HG02623 (cell line): ENCODE measurements at regions not wholly inside any gene's neighbourhood (a gene's known extent, or its start where the extent isn't known, plus 50 kb on each side); places are given as distances from the start of the nearest gene placed in this dataset.
"Not testable (repeated sequence)": the region's sequence is repeated elsewhere in the genome, so short reads cannot be mapped to it uniquely, and the experiment has no call there.

Source experiments
- ATAC-seq: cut with Tn5 transposase; IDR thresholded peaks from one replicate; pipeline ENCODE4 v1.9.1; 2021; ENCODE audit warnings: moderate library complexity; ENCODE audit not compliant: unreplicated experiment

DNA sequence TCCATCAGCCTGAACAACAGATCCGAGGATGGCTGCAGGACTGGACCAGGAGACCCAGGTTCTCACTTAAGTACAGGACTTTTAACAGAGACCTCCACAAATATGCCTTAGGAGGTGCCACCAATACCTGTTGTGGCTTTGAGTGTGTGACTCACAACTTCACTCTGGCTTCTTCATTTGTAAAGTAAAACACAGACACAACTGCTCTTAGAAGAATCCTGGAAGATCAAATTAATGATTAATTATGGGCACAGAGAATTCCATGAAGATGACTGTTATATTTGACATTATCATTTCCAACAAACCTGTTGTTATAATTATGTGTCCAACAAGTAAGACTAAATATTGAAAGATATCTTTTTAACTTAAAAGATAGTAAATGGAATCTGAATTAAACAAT, 481.4 kb upstream of the KLHL29 start:
- ATAC-seq = no peak

DNA sequence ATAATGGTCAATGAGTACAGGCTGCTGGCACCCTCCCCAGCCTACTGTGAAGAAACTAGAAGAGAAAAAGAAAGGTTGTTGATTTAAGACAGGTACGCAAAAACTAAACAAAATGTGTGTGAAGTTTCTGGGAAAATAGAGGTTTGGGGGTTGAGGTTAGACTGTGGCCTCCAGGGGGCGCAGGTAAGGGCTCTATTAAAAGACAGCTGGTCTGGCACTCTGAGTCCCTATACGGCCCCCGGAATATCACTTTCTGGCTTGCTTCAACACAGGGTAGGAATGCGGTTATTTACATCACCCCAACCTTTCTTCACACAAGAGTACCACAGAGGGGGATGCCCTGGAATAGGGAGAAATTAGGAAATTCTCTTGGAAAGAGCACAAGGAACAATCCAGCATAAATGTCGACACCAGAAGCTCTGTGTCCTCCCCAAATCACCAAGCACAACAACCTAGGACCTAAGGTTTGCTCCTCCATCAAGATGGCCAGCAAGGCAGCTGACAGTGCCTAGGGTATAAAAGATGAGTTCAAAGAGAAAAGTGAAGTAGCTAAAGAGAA, 480.8 kb upstream of the KLHL29 start:
- no peak for ATAC-seq

DNA sequence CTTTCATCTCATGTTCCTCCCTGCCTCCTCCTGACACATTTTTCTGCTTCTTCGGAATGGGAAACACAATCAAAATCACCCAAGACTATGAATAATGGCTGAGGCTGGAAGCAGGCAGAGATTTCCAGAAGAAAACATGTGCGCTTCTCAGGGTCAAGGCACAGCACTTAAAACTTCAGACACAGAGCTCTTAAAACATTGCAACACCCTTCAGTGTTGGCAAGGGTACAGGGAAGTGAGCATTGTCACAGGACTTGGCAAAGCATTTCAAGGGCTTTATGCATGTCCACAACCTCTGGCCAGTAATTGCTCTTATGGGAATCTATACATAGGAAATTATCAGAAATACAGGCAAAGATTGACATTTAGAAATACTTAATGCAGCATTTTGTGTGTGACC, 477.6 kb upstream of the KLHL29 start:
- no peak for ATAC-seq

DNA sequence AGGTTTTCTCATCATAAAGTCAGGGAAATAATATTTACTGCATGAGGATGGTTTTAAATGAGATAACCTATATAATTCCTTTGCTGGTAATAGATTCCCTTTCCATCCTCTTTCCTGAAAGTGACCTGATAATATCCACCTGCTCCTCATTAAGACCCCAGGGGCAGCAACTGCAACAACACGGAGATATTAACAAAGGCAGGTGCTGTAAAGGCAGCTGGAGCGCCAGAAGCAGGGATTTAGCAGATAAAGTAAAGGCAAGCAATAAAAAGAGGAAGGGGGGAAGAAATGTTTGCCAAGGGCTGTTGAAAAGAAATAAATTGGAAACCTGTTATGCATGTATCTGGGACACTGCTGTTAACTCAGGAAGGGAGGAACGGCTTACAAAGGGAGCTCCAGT, 472.6 kb upstream of the KLHL29 start:
- ATAC-seq = no peak

DNA sequence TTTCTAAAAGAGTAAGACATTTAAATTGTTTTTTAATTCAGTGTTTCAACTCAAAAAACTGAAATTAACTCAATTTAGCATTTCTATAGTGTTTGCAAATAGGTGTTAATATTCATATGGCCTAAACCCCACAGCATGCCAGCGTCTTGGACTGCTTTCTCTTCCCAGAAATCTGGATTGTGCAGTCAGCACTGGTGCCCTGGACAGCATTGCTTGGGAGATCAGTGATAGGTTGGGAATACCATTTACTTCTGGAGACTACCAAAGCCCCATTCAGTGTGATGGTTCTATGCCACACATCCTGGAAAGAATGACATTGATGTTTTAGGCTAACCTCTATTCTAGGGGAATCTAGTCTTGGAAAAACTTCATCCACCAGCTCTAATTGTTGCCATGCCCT, 455.0 kb upstream of the KLHL29 start:
- no peak for ATAC-seq

DNA sequence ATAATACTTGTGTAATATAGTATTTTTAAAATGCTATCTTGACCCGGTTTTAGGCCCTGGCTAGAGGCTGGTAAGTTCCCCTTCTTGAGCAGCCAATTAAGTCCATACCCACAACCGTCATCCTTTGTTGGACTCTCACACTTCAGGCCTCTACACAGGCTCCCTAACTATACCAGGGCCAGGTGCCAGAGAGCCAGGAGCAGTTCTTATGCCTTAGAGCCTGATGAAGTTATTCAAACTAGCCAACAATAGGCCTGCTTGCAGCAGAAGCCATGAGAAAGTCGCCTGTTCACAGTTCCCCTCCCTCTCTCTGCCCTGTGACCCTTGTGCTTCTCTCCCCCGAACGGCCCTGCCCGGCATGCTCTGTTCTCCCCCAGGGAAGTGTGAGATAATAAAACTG, 454.2 kb upstream of the KLHL29 start:
- ATAC-seq = no peak

DNA sequence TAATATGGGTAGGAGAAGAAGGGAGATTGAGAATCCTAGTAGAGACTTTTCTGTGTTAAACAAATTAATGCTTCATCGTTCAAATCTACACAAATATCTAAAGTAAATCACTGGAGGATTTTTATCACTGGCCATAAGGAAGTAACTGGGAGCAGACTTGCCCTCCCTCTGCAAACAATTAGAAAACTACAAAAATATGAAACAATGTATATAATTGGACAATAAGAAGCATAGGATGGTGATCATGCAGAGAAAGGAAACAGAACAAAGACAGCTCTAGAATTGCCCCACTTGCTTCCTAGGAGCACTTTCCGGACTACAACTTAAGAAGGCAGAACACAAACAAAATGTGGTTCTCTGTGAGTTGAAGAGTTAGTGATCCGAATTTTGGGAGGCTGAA, 452.7 kb upstream of the KLHL29 start:
- no peak for ATAC-seq

DNA sequence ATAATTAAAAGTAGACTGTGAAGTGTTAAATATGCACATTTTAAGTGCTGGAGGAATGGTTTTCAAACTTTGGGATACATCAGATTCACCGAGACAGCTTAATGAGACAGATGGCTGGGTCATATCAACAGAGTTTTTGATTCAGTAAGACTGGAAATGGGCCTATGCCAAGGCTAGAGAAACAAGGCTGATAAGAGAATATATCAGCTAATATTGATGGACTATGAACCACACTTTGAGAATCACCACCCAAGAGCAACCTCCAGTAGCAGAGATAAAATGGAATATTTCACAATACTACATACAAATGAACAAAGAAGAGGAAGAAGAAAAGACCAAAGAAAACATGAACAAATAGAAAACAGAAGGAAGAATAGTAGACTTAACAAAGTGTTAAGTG, 450.2 kb upstream of the KLHL29 start:
- no peak for ATAC-seq

DNA sequence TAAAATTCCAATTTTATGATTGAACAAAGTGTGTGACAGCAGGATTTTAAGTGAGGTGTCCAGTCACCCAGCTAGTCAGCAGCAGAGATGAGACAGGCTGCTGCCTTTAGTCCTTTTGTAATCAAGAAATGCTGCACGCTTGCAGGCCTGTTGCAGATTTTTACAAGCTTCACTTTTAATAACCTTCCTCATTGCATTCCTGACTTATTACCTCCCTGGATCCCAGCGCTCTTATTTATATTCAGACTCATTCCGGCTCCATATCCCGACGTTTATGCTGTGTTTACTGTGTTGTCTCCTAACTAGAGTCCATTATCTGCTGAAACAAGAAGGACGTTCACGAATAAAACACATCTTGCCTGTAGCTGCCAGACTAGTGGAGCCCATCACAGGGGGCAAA, 442.5 kb upstream of the KLHL29 start:
- ATAC-seq = no peak

DNA sequence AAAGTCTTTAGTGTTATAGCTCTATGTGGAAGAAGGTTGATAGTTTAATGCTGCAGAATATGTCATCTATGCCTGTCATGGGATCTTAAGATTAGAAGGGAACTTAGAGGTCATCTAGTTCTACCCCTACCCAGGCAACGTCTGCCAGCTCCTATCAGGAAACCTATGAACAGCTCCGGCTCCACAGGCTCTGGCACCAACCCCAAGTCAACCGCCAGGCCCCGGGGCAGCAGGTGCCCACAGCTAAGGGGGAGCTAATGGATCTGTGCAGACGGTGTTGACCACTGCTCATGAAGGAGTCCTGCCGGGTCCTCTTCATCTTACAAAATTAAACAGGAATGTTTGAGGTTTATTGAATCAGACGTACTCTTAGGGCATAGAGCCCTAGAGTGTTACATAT, 440.8 kb upstream of the KLHL29 start:
- no peak for ATAC-seq

DNA sequence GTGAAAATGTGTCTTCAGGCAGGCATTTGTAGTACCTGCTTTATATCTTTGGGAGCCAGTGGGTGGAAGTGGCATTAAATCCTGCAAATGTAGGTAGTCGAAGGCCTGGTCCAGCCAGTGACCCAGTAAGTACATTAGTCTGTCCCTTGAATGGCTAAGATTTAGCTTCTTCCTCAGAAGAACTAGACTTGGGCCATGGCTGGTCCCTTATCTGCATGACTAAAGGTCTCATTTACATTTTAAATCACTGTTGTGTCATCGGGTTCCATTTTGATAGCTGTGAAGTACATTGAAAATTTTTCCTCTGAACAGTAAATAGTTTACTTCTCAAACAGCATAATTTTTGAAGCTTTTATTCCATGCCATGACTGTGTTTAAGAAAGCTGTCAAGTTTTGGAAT, 438.4 kb upstream of the KLHL29 start:
- no peak for ATAC-seq

DNA sequence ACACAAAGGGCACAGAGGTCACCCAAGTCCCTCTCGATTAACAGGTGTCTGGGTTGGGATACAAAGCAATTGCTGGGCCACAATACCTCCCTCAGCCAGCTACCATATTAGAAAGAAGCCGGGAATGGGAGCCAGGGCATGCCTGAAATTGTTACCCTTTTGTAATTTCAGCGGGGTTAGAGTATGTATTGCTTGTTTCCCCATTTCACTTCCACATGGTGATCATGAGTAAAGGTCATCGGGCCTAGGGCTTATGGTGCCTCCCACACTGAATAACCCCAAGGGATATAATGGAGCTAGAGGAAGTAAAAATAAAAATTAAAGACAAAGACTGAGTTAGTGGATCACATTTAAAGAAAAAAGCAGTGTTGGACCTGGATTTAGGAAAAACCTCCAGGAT, 437.2 kb upstream of the KLHL29 start:
- ATAC-seq = no peak

DNA sequence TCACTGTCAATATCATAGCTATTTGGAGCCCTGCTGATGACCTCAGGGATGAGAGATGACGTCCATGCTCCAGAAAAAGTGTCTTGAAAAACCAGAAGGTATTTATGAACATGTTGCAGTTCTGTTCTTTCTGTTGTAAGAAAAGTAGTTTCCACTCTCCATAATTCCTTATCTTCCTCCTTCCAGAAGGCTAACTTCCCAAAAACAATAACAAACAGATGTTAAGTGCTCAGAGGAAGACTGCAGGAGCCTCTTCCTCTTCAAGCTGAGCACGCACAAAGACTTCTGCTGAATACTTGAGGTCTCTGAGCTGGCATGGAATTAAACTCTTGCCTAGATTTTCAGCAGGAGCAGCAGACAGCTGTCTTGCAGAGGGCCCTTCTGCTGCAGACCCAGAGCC, 434.5 kb upstream of the KLHL29 start:
- no peak for ATAC-seq

DNA sequence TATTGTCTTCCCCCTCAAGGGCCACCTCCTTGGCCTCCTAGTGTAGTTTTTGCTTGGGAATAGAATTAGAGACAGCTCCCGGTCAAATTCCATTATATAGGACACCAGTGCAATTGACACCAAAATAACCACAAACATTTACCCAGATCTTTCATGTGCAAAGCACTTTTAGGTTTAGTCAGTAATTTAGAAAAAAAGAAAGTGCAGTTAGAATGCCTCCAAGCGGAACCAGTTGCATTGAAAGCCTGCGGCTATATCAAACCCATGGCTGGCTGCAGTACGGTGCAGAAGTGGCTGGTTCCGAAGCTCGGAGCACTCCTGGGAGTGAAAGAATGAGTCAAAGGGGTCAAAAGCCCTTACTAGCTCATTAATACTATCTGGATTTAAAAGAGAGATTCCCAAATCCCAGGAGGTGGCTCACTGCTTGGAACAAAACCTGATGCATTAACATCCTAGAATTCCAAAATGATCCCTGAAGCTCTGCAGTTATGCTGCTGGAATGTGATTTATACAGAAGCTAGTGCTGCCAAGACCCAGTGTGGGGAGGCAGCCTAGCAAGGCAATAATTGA, 432.2 kb upstream of the KLHL29 start:
- ATAC-seq = no peak

DNA sequence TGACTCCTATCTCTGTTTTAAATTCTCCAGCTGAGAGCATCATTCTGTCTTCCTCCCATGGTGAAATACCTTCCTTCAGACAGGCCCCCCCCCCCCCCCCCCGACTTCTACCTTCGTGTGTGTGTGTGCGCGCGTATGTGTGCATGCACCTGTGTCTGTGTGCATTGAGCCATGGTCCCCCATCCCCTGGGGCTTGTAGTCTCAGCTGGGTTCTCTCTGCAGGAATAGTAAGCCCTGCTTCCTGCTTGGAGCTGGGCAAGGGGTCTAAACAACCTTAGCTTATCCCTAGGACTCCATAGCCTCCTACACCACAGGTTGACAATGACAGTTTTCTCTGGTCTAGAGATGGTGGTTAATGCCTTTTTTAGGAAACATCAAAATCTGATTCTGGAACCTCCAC, 427.5 kb upstream of the KLHL29 start:
- ATAC-seq = no peak

DNA sequence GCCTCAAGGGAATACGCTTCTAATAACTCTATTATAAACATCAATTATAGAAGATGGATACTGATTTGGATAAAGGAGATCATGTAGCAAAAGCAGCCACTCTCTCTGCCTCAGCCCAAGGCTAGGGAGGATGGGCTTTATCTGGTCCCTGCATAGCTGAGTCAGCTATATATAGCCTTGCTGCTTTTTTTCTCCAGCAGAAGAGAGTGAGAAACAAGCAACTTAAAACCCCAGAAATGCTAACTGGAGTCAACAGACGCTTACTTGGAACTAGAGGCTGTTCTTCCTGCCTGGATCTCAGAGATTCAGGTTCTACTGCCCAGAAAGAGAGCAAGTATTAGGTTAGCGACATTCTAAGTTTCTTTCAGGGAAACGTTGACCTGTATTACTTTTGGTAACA, 426.7 kb upstream of the KLHL29 start:
- ATAC-seq = no peak

DNA sequence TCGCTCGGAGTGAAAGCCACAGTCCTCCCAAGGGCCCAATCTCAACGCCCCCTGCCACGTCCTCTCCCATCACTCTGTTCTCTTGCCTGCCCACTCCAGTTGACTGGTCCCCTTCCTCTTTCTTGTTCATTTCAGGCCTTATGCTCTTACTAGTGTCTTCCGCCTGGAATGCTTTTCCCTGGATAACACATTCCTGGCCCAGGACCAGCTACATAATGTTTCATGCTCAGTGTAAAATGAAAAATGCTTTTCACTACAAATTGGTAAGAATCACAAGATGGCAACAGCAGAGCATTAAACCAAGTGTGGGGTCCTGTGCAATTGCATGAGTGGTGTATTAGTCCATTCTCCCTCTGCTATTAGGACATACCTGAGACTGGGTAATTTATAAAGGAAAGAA, 417.2 kb upstream of the KLHL29 start:
- no peak for ATAC-seq

DNA sequence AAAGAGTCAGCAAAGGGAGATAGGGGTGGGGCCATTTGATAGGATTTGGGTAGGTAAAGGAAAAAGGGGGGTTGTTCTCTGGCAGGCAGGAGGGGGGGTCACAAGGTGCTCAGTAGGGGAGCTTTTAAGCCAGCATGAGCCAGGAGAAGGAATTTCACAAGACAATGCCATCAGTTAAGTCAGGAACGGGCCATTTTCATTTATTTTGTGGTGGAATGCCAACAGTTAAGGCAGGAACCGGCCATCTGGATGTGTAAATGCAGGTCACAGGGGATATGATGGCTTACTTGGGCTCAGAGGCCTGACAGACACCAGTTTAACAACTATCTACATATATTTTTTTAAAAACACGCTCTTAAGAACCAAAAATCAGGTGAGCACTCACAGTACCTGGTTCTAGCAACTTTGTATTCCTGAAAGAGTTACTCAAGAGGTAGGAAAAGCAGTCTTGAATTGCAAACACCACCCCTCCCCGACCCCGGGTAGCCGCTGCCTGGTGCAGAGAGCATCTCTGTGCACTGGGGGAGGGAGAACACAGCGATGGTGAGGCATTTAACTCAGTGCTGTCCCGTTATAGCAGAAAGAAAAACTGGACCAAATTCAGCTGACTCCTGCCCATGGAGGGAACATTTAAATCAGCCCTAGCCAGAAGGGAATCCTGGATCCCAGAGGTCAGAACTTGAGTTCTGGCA, 414.5 kb upstream of the KLHL29 start:
- ATAC-seq = no peak

DNA sequence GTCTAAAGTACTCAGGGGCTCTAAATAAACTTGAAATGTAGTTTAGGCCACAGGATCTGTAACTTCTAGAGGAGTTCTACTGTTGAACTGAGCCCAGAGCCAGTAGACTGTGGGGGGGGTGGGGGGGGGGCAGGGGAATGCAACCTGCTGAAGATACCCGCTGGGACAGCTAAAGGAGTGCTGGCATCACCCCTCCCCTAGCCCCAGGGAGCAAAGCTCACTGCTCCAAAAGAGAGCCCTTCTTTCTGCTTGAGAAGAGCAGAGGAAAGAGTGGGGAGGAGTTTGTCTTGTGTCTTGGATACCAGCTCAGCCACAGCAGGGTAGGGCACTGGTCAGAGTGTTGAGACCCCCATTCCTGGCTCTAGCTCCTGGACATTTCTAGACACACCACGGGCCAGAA, 414.0 kb upstream of the KLHL29 start:
- ATAC-seq = no peak

DNA sequence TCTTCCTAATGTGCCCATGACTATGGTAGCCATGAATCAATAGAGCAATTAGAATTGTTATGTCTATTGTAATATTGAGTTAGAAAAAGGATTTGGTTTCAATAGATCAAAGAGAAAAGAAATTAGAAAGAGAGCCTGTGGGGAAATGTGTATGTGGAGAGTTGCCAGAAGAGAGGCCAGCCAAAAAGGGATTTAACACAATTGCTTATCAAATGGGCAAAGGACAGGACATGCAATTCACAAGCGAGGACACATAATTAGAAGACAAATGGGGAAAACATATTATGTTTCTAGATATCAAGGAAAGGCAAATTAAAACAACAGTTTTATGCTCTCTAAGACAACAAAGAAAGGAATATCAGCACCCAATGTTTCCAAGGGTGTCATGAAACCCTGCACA, 403.2 kb upstream of the KLHL29 start:
- no peak for ATAC-seq

DNA sequence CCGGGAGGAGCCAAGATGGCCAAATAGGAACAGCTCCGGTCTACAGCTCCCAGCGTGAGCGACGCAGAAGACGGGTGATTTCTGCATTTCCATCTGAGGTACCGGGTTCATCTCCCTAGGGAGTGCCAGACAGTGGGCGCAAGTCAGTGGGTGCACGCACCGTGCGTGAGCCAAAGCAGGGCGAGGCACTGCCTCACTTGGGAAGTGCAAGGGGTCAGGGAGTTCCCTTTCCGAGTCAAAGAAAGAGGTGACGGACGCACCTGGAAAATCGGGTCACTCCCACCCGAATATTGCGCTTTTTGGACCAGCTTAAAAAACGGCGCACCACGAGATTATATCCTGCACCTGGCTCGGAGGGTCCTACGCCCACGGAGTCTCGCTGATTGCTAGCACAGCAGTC, 400.8 kb upstream of the KLHL29 start:
- not testable (repeated sequence) for ATAC-seq

DNA sequence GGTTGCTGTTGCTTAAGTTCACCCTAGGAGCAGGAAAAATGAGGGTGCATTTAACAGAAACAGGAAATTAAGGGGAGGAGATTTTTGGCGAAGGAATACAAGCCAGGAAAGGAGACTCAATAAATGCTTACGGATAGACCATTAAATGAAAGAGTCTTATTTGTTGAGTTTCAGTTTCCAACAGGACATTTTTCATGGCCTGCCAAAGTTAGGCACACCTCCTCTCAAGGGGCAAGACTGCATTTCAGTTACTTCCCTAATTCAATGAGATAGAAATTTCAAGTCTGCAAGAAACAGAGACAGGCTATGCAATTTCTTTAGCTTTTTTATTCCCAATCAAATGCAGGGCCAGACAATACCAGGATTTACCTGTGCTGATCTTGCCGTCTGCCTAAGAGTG, 394.7 kb upstream of the KLHL29 start:
- no peak for ATAC-seq

DNA sequence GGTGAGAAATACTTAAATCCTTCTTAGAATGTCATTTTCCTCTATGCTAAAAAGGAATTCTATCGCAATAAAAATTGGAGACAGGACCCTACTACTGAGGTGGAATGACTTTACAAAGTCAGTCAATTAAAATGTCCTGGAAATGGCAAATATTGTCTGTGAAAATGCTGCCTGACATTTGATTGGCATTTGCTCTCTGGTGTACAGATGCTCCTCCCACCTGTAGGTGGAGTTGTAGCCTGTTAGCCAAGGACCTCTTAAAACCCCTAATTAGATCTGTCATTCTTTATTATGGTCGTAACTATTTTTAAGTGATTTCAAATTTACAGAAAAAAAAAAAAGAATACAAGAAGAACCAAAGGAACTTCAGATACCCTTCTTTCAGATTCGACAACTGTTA, 393.1 kb upstream of the KLHL29 start:
- ATAC-seq = no peak
